ENCODE measurements at regions not wholly inside any gene's neighbourhood (a gene's known extent, or its start where the extent isn't known, plus 50 kb on each side); places are given as distances from the start of the nearest gene placed in this dataset.

- Histone ChIP-seq H3K27me3 (ENCODE audit: control insufficient read depth, insufficient read depth, low read length) (no peaks in the 10 kb centered on the region), H3K27ac (ENCODE audit: low read depth in 2 of 2, low read length in 2 of 2) (no peak overlapping the region), H3K9ac (ENCODE audit: low read length in 3 of 3) (no peak overlapping the region), H3K9me3 (ENCODE audit: control insufficient read depth in 2 of 3, insufficient read depth in 1 of 3, low read length in 3 of 3) (peaks cover 0 to 5% (median 0%) of the 10 kb centered on the region in 3 donors), H3K36me3 (ENCODE audit: control insufficient read depth in 2 of 3, insufficient read depth in 3 of 3, low read length in 3 of 3) (no peaks in the 10 kb centered on the region), H3K4me1 (ENCODE audit: control insufficient read depth in 2 of 3, insufficient read depth in 2 of 3, low read depth in 1 of 3, low read length in 3 of 3) (no peaks in the 10 kb centered on the region), H3K4me3 (ENCODE audit: low read length in 3 of 3) (no peak overlapping the region)
- DNase-seq (no peak), FAIRE-seq (no peak)
- TF ChIP-seq, protein P1, sequence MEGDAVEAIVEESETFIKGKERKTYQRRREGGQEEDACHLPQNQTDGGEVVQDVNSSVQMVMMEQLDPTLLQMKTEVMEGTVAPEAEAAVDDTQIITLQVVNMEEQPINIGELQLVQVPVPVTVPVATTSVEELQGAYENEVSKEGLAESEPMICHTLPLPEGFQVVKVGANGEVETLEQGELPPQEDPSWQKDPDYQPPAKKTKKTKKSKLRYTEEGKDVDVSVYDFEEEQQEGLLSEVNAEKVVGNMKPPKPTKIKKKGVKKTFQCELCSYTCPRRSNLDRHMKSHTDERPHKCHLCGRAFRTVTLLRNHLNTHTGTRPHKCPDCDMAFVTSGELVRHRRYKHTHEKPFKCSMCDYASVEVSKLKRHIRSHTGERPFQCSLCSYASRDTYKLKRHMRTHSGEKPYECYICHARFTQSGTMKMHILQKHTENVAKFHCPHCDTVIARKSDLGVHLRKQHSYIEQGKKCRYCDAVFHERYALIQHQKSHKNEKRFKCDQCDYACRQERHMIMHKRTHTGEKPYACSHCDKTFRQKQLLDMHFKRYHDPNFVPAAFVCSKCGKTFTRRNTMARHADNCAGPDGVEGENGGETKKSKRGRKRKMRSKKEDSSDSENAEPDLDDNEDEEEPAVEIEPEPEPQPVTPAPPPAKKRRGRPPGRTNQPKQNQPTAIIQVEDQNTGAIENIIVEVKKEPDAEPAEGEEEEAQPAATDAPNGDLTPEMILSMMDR (IDR thresholded peaks at IDR 0.05; ENCODE audit: borderline replicate concordance, extremely low read depth, insufficient read depth) = no peak
- intact Hi-C loops (cut with DNase I) = no loop called here
Measured at GRCh38 chr6:147711476-147711875, 203.0 kb downstream of the SAMD5 start.

DNA sequence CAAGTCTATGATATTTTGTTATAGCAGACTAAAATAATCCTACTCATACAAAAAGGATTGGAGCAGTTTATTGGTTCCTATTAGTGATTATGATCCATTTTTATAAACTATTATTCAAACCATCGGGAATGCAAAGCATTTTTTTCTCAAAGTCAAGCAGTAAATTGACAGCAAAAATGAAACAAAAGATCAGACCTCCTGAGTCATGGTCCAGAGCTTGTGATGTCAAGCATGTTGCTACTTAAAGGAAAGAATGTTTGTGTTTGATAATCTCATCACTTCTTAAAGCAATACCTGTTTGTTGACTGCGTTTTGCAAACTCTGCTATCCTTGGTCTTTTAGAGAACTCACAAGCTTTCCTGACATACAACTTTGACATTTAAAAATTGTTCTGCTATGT is 204.4 kb downstream of the SAMD5 start:
- H3K36me3 ChIP-seq (ENCODE audit: control insufficient read depth in 2 of 3, insufficient read depth in 3 of 3, low read length in 3 of 3) = no peaks in the 10 kb centered on the region
- FAIRE-seq (no peak), DNase-seq (no peak)
- no peak overlapping the region for H3K27ac ChIP-seq (ENCODE audit: low read depth in 2 of 2, low read length in 2 of 2)
- peaks cover 0 to 5% (median 0%) of the 10 kb centered on the region in 3 donors for H3K9me3 ChIP-seq (ENCODE audit: control insufficient read depth in 2 of 3, insufficient read depth in 1 of 3, low read length in 3 of 3)
- intact Hi-C loops (cut with DNase I) = no loop called here
- no peak overlapping the region for H3K9ac ChIP-seq (ENCODE audit: low read length in 3 of 3)
- H3K4me1 ChIP-seq (ENCODE audit: control insufficient read depth in 2 of 3, insufficient read depth in 2 of 3, low read depth in 1 of 3, low read length in 3 of 3) = no peaks in the 10 kb centered on the region
- TF ChIP-seq, protein P1 (IDR thresholded peaks at IDR 0.05; ENCODE audit: borderline replicate concordance, extremely low read depth, insufficient read depth) = no peak
- H3K27me3 ChIP-seq (ENCODE audit: control insufficient read depth, insufficient read depth, low read length) = no peaks in the 10 kb centered on the region
- H3K4me3 ChIP-seq (ENCODE audit: low read length in 3 of 3) = no peak overlapping the region

DNA sequence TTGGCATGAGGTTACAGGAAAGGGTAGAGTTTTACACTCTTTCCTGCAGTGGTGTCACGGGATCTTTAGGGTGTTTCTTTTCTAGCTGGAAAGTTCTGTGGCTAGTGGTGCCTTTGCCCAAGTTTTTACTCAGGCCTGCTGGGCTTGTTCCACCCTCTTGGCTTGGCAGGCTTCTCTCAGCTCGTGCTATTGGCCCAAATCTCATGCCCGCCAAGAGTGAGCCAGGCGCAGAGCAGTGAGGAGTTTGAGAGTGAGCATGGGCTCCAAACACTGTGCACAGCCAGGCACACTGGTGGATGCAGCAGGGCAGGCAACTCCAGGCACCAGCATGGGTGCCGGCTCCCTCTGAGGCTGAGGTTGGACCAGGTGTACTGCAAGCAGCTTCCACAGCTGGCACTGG is 206.5 kb downstream of the SAMD5 start:
- H3K27me3 ChIP-seq (ENCODE audit: control insufficient read depth, insufficient read depth, low read length) = no peaks in the 10 kb centered on the region
- FAIRE-seq (no peak), DNase-seq (no peak)
- H3K27ac ChIP-seq (ENCODE audit: low read depth in 2 of 2, low read length in 2 of 2) = no peak overlapping the region
- H3K36me3 ChIP-seq (ENCODE audit: control insufficient read depth in 2 of 3, insufficient read depth in 3 of 3, low read length in 3 of 3) = no peaks in the 10 kb centered on the region
- TF ChIP-seq, protein P1 (IDR thresholded peaks at IDR 0.05; ENCODE audit: borderline replicate concordance, extremely low read depth, insufficient read depth) = no peak
- no peak overlapping the region for H3K9ac ChIP-seq (ENCODE audit: low read length in 3 of 3)
- intact Hi-C loops (cut with DNase I) = no loop called here
- H3K4me1 ChIP-seq (ENCODE audit: control insufficient read depth in 2 of 3, insufficient read depth in 2 of 3, low read depth in 1 of 3, low read length in 3 of 3) = no peaks in the 10 kb centered on the region
- H3K4me3 ChIP-seq (ENCODE audit: low read length in 3 of 3) = no peak overlapping the region
- H3K9me3 ChIP-seq (ENCODE audit: control insufficient read depth in 2 of 3, insufficient read depth in 1 of 3, low read length in 3 of 3) = peaks cover 0 to 5% (median 0%) of the 10 kb centered on the region in 3 donors

- Histone ChIP-seq H3K27ac (ENCODE audit: low read depth in 2 of 2, low read length in 2 of 2) (no peak overlapping the region), H3K4me1 (ENCODE audit: control insufficient read depth in 2 of 3, insufficient read depth in 2 of 3, low read depth in 1 of 3, low read length in 3 of 3) (no peaks in the 10 kb centered on the region)
Measured at GRCh38 chr6:147716434-147716833, 207.9 kb downstream of the SAMD5 start.

More at GRCh38 chr6:147716434-147716833, 207.9 kb downstream of the SAMD5 start:
- no peaks in the 10 kb centered on the region for H3K27me3 ChIP-seq (ENCODE audit: control insufficient read depth, insufficient read depth, low read length)
- H3K4me3 ChIP-seq (ENCODE audit: low read length in 3 of 3) = no peak overlapping the region
- no peak for FAIRE-seq
- H3K36me3 ChIP-seq (ENCODE audit: control insufficient read depth in 2 of 3, insufficient read depth in 3 of 3, low read length in 3 of 3) = no peaks in the 10 kb centered on the region
- no peak overlapping the region for H3K9ac ChIP-seq (ENCODE audit: low read length in 3 of 3)
- TF ChIP-seq, protein P1 (IDR thresholded peaks at IDR 0.05; ENCODE audit: borderline replicate concordance, extremely low read depth, insufficient read depth) = no peak
- intact Hi-C loops (cut with DNase I) = no loop called here
- peak in 1 of 5 donors; percentile 12 for DNase-seq
- H3K9me3 ChIP-seq (ENCODE audit: control insufficient read depth in 2 of 3, insufficient read depth in 1 of 3, low read length in 3 of 3) = peaks cover 0 to 5% (median 0%) of the 10 kb centered on the region in 3 donors

Data from kidney (tissue), 13 donors.